GM10266 (cell line): ENCODE measurements at regions not wholly inside any gene's neighbourhood (a gene's known extent, or its start where the extent isn't known, plus 50 kb on each side); places are given as distances from the start of the nearest gene placed in this dataset.

Experiments
- DNase-seq: peaks from one replicate; pipeline ENCODE4 v3.0.0; 2012; ENCODE audit errors: extremely low spot score
- TF ChIP-seq, protein P1 (sequence below): IDR thresholded peaks from 2 replicates; pipeline ENCODE4 v1.5.1; 2012; ENCODE audit warnings: mild to moderate bottlenecking, low read depth; ENCODE audit not compliant: control insufficient read depth, insufficient read depth; ENCODE audit errors: missing control alignments

DNA sequence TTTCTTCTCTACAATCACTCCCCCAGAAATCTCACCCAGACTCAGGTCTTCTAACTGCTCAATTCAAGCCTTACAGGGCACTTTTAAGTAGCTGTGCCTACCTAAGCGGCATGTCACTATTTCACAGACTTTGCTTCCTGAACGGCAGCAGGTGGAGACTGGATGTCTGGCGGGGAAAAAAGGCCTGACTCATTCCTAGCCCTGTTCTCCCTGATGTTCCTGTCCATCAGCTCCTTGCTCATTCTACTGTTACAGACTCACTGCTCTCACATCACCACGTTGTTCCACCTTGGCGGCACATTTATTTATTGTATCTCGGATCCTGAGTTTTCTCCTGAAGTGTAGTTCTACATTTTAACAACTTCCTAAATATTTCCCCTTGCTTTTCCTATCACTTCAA lies 52.6 kb upstream of the ATP11B start:
- TF ChIP-seq, protein P1, sequence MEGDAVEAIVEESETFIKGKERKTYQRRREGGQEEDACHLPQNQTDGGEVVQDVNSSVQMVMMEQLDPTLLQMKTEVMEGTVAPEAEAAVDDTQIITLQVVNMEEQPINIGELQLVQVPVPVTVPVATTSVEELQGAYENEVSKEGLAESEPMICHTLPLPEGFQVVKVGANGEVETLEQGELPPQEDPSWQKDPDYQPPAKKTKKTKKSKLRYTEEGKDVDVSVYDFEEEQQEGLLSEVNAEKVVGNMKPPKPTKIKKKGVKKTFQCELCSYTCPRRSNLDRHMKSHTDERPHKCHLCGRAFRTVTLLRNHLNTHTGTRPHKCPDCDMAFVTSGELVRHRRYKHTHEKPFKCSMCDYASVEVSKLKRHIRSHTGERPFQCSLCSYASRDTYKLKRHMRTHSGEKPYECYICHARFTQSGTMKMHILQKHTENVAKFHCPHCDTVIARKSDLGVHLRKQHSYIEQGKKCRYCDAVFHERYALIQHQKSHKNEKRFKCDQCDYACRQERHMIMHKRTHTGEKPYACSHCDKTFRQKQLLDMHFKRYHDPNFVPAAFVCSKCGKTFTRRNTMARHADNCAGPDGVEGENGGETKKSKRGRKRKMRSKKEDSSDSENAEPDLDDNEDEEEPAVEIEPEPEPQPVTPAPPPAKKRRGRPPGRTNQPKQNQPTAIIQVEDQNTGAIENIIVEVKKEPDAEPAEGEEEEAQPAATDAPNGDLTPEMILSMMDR = no peak
- no peak for DNase-seq

DNA sequence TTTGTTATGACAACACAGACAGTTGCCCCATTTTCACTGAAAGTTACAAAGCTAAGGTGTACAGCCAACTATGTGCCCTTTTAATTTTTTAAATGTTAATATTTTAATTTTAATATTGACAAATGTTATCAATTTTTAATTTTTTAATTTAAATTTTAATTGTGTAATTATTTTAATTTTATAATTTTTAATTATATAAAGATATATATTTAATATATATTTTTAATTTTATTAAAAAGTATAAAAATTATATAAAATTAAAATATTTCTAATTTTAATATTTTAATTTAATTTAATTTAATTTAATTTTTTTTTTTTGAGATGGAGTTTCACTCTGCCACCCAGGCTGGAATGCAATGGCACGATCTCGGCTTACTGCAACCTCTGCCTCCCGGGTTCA lies 52.1 kb upstream of the ATP11B start:
- TF ChIP-seq, protein P1 = no peak
- no peak for DNase-seq
